H1 (cell line): ENCODE measurements at regions not wholly inside any gene's neighbourhood (a gene's known extent, or its start where the extent isn't known, plus 50 kb on each side); places are given as distances from the start of the nearest gene placed in this dataset.

ENCODE experiments used
- CTCF ChIA-PET: fragments of 300-600 bp; sonication (Branson Sonifier 250); formaldehyde crosslinking; loops from one replicate; lab custom pipeline; 2021; ENCODE audit not compliant: partially characterized antibody; lab: Charles Lee
- POLR2A ChIA-PET: fragments of 300-600 bp; sonication (Branson Sonifier 250); formaldehyde crosslinking; loops from one replicate; lab custom pipeline; 2021; ENCODE audit warnings: inconsistent platforms; ENCODE audit not compliant: partially characterized antibody; lab: Charles Lee
- DNase-seq, 2 experiments: peaks; one replicate each; pipeline versions ENCODE4 v3.0.0 to v3.0.0-alpha.2; 2010 to 2022; ENCODE audit warnings: low spot score in 2 of 2, low read depth in 1 of 2, mixed read lengths in 1 of 2
- FAIRE-seq: peaks from 2 replicates; lab custom pipeline; 2011; peaks lifted over from hg19 to GRCh38; lab: Jason Lieb, UNC
- H2AFZ ChIP-seq: 2 replicates; pipeline ENCODE4 v1.8.1; 2012; ENCODE audit warnings: low read length, inconsistent platforms
- H2AK5ac ChIP-seq: 2 replicates; pipeline ENCODE4 v1.6.1; 2013; ENCODE audit warnings: low read depth, low read length
- H2BK120ac ChIP-seq: replicated peaks from 2 replicates; pipeline ENCODE3; 2013; ENCODE audit warnings: low read depth, low read length, inconsistent platforms
- H2BK12ac ChIP-seq: 2 replicates; pipeline ENCODE4 v1.6.1; 2013; ENCODE audit warnings: low read depth, low read length
- H2BK15ac ChIP-seq: 2 replicates; pipeline ENCODE4 v1.6.1; 2013; ENCODE audit warnings: low read length
- H2BK20ac ChIP-seq: 2 replicates; pipeline ENCODE4 v1.6.1; 2013; ENCODE audit warnings: low read length
- H2BK5ac ChIP-seq: 2 replicates; pipeline ENCODE4 v1.6.1; 2013; ENCODE audit warnings: low read depth, low read length
- H3K14ac ChIP-seq: 2 replicates; pipeline ENCODE4 v1.6.1; 2013; ENCODE audit warnings: inconsistent platforms; ENCODE audit not compliant: insufficient read length
- H3K18ac ChIP-seq: 2 replicates; pipeline ENCODE4 v1.6.1; 2013; ENCODE audit warnings: low read length; ENCODE audit errors: extremely low read depth
- H3K23ac ChIP-seq: 2 replicates; pipeline ENCODE4 v1.6.1; 2013; ENCODE audit warnings: inconsistent platforms; ENCODE audit not compliant: insufficient read length
- H3K23me2 ChIP-seq: 2 replicates; pipeline ENCODE4 v1.6.1; 2013; ENCODE audit warnings: low read depth, low read length
- H3K27ac ChIP-seq: 2 replicates; pipeline ENCODE4 v1.6.1; 2011; ENCODE audit warnings: low read depth, low read length, inconsistent platforms
- H3K27me3 ChIP-seq, 4 experiments: replicated peaks in 1 of 4; 1 replicate in 1 of 4; 2 replicates in 3 of 4; pipeline versions ENCODE4 v1.6.1 to v1.8.1; 2011 to 2013; ENCODE audit warnings: low read length in 3 of 4, mild to moderate bottlenecking in 3 of 4, inconsistent platforms in 2 of 4, mixed read lengths in 2 of 4, moderate library complexity in 1 of 4; ENCODE audit not compliant: control insufficient read depth in 3 of 4, insufficient read depth in 3 of 4; ENCODE audit errors: extremely low read depth in 1 of 4
- H3K36me3 ChIP-seq, 4 experiments: 2 replicates each; pipeline versions ENCODE4 v1.6.1 to v1.8.1; 2011 to 2013; ENCODE audit warnings: mild to moderate bottlenecking in 4 of 4, low read length in 3 of 4, moderate library complexity in 2 of 4, control low read depth in 1 of 4, inconsistent platforms in 1 of 4; ENCODE audit not compliant: insufficient read depth in 4 of 4, control insufficient read depth in 2 of 4
- H3K4ac ChIP-seq: replicated peaks from 2 replicates; pipeline ENCODE3; 2013; ENCODE audit warnings: low read length, low read depth, mixed read lengths, inconsistent platforms; ENCODE audit not compliant: insufficient read length
- H3K4me1 ChIP-seq, 4 experiments: replicated peaks in 1 of 4; 1 replicate in 1 of 4; 2 replicates in 3 of 4; pipeline versions ENCODE4 v1.6.1 to v1.8.1; 2011 to 2013; ENCODE audit warnings: low read length in 3 of 4, inconsistent platforms in 2 of 4, mixed read lengths in 1 of 4; ENCODE audit not compliant: insufficient read depth in 4 of 4, control insufficient read depth in 3 of 4
- H3K4me2 ChIP-seq, 2 experiments: 2 replicates each; pipeline versions ENCODE4 v1.6.1 to v1.8.1; 2011 to 2013; ENCODE audit warnings: low read depth in 2 of 2, low read length in 2 of 2, control low read depth in 1 of 2, inconsistent platforms in 1 of 2, mild to moderate bottlenecking in 1 of 2; ENCODE audit not compliant: insufficient read depth in 1 of 2
- H3K4me3 ChIP-seq, 4 experiments: fragments of 200-600, 300-600 bp in 1 of 4; sonication (generic), shearing (Covaris generic), sonication (Bioruptor Twin) in 1 of 4; 2 replicates each; pipeline versions ENCODE4 v1.5.1 to v1.8.1; 2011 to 2016; ENCODE audit warnings: low read length in 4 of 4, low read depth in 3 of 4, control low read depth in 2 of 4, inconsistent platforms in 2 of 4, mild to moderate bottlenecking in 2 of 4, mixed read lengths in 1 of 4, moderate library complexity in 1 of 4; ENCODE audit not compliant: insufficient read depth in 2 of 4; ENCODE audit errors: extremely low read depth in 1 of 4
- H3K56ac ChIP-seq: replicated peaks from 2 replicates; pipeline ENCODE3; 2013; ENCODE audit warnings: low read depth, mild to moderate bottlenecking, mixed read lengths, low read length, inconsistent platforms; ENCODE audit not compliant: insufficient read length
- H3K79me1 ChIP-seq: 2 replicates; pipeline ENCODE4 v1.6.1; 2013; ENCODE audit warnings: low read depth, low read length, control low read depth
- H3K79me2 ChIP-seq, 2 experiments: 2 replicates each; pipeline versions ENCODE4 v1.6.1 to v1.8.1; 2012 to 2013; ENCODE audit warnings: low read length in 2 of 2, mild to moderate bottlenecking in 2 of 2, inconsistent platforms in 1 of 2; ENCODE audit not compliant: insufficient read depth in 2 of 2, control insufficient read depth in 1 of 2
- H3K9ac ChIP-seq, 4 experiments: replicated peaks in 1 of 4; 1 replicate in 1 of 4; 2 replicates in 3 of 4; pipeline versions ENCODE4 v1.6.1 to v1.8.1; 2011 to 2013; ENCODE audit warnings: low read depth in 3 of 4, low read length in 3 of 4, control low read depth in 2 of 4, mild to moderate bottlenecking in 2 of 4, moderate library complexity in 2 of 4, inconsistent platforms in 1 of 4; ENCODE audit errors: extremely low read depth in 1 of 4
- H3K9me3 ChIP-seq, 2 experiments: 2 replicates each; pipeline versions ENCODE4 v1.6.1 to v1.8.1; 2012 to 2013; ENCODE audit warnings: mild to moderate bottlenecking in 2 of 2, moderate library complexity in 2 of 2, control low read depth in 1 of 2, inconsistent platforms in 1 of 2, low read depth in 1 of 2, low read length in 1 of 2, mixed read lengths in 1 of 2; ENCODE audit not compliant: insufficient read depth in 2 of 2
- H4K20me1 ChIP-seq, 2 experiments: replicated peaks in 1 of 2; 2 replicates each; pipeline versions ENCODE3 to v1.8.1; 2011 to 2013; ENCODE audit warnings: inconsistent platforms in 2 of 2, low read length in 2 of 2, mild to moderate bottlenecking in 1 of 2; ENCODE audit not compliant: insufficient read depth in 2 of 2, control insufficient read depth in 1 of 2
- H4K5ac ChIP-seq: 2 replicates; pipeline ENCODE4 v1.6.1; 2013; ENCODE audit warnings: low read length, low read depth, mixed read lengths, inconsistent platforms; ENCODE audit not compliant: insufficient read length
- H4K8ac ChIP-seq: 2 replicates; pipeline ENCODE4 v1.8.0; 2013; ENCODE audit warnings: mild to moderate bottlenecking, moderate library complexity, low read length, inconsistent platforms; ENCODE audit not compliant: insufficient read depth; ENCODE audit errors: extremely low read depth
- H4K91ac ChIP-seq: replicated peaks from 2 replicates; pipeline ENCODE3; 2013; ENCODE audit warnings: low read length, mixed read lengths, inconsistent platforms; ENCODE audit not compliant: insufficient read length
- BACH1 ChIP-seq: IDR thresholded peaks from 2 replicates; pipeline ENCODE4 v1.6.1; 2012; ENCODE audit warnings: low read length, improper control_type of control experiment
- HDAC6 ChIP-seq: IDR thresholded peaks from one replicate; pipeline ENCODE4 v1.7.1; 2012; ENCODE audit warnings: low read depth, mild to moderate bottlenecking, inconsistent platforms, low read length, moderate library complexity
- JUN ChIP-seq: IDR thresholded peaks from 2 replicates; pipeline ENCODE4 v1.6.1; 2011; ENCODE audit warnings: low read depth, mild to moderate bottlenecking, improper control_type of control experiment, low read length
- NANOG ChIP-seq: IDR thresholded peaks from 2 replicates; pipeline ENCODE4 v1.6.1; 2011; ENCODE audit warnings: low read length, low read depth, mild to moderate bottlenecking, inconsistent platforms; ENCODE audit not compliant: insufficient read depth, poor library complexity, severe bottlenecking
- RFX5 ChIP-seq: IDR thresholded peaks from 2 replicates; pipeline ENCODE4 v1.6.1; 2011; ENCODE audit warnings: low read depth, low read length, improper control_type of control experiment, borderline replicate concordance
- SIN3A ChIP-seq, 2 experiments: IDR thresholded peaks in 1 of 2; conservative IDR thresholded peaks in 1 of 2; 2 replicates each; pipeline ENCODE4 v1.6.1; 2011 to 2012; ENCODE audit warnings: low read length in 2 of 2, improper control_type of control experiment in 1 of 2, low read depth in 1 of 2, mild to moderate bottlenecking in 1 of 2
- SIX5 ChIP-seq: IDR thresholded peaks from 2 replicates; pipeline ENCODE4 v1.6.1; 2011; ENCODE audit warnings: mild to moderate bottlenecking, low read depth, low read length
- SP4 ChIP-seq: IDR thresholded peaks from 2 replicates; pipeline ENCODE4 v1.6.1; 2012; ENCODE audit warnings: low read length, inconsistent platforms
- SRF ChIP-seq: IDR thresholded peaks from 2 replicates; pipeline ENCODE4 v1.6.1; 2011; ENCODE audit warnings: mild to moderate bottlenecking, low read depth, low read length, moderate library complexity
- YY1 ChIP-seq: IDR thresholded peaks from 2 replicates; pipeline ENCODE4 v1.6.1; 2011; ENCODE audit warnings: low read depth, mild to moderate bottlenecking, low read length
- WGBS, 2 experiments: shearing (Covaris generic) in 1 of 2; methylation state at CpG; one replicate each; pipeline versions ENCODE4 v1.1.6 to v1.1.7; 2013 to 2015; ENCODE audit warnings: low lambda C conversion rate in 2 of 2, mixed read lengths in 2 of 2, inconsistent platforms in 1 of 2, low coverage in 1 of 2, missing lambda C conversion rate in 1 of 2; ENCODE audit not compliant: insufficient replicate concordance in 2 of 2, insufficient coverage in 1 of 2, insufficient read length in 1 of 2; ENCODE audit errors: extremely low coverage in 1 of 2, missing lambda C conversion rate in 1 of 2; 5-methylcytosine and 5-hydroxymethylcytosine counted together

DNA sequence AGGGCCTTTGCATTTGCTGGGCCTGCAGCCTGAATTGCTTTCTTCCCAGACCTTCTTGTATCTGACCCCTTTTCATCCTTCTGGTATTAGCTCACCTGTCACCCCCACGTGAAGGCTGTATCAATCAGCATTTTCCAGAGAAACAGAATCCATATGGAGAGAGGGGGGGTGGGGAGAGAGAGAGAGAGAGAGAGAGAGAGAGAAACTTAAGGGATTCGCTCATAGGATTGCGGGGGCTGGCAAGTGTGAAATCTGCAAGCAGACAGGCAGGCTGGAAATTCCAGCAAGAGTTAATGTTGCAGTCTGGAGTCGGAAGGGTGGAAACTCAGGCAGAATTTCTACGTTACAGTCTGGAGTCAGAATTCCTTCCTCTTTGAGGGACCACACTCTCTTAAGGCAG is 410.7 kb upstream of the SULF2 start:
- 72% methylated on average over 5 of the region's 5 CpGs; no CpG with 5 or more reads in 1 of the 2 experiments for WGBS, 2 experiments
- H3K79me2 ChIP-seq, result no peaks in the 10 kb centered on the region
- H3K9ac ChIP-seq, result no peak overlapping the region; a peak in 1 of 7 replicates
- no peak overlapping the region for H3K56ac ChIP-seq
- H2BK20ac ChIP-seq, result no peak overlapping the region
- no peak overlapping the region for H2AFZ ChIP-seq
- no peaks in the 10 kb centered on the region for H4K20me1 ChIP-seq
- H2BK5ac ChIP-seq, result no peak overlapping the region
- no peak overlapping the region for H2BK120ac ChIP-seq
- H3K4me3 ChIP-seq, result no peak overlapping the region
- peaks cover 0 to 2% (median 0%) of the 10 kb centered on the region in 4 experiments; a peak in 1 of 7 replicates for H3K4me1 ChIP-seq
- 0 out of 2 replicates have a peak overlapping the region, but pooled peaks have one; percentile 32 for H3K18ac ChIP-seq
- H2AK5ac ChIP-seq, result no peak overlapping the region
- no peak overlapping the region for H4K5ac ChIP-seq
- H4K8ac ChIP-seq, result no peak overlapping the region
- no peaks in the 10 kb centered on the region for H3K27me3 ChIP-seq
- no peaks in the 10 kb centered on the region for H3K36me3 ChIP-seq
- ChIA-PET CTCF (no interaction called here), POLR2A (no interaction called here)
- H3K79me1 ChIP-seq, result no peaks in the 10 kb centered on the region
- no peak overlapping the region for H2BK12ac ChIP-seq
- no peaks in the 10 kb centered on the region for H3K23me2 ChIP-seq
- FAIRE-seq, result no peak
- no peak overlapping the region for H4K91ac ChIP-seq
- H3K14ac ChIP-seq, result no peak overlapping the region
- H3K9me3 ChIP-seq, result 0 out of 4 replicates have a peak, but pooled peaks cover 0 to 2% of the 10 kb centered on the region in 2 experiments
- H3K4ac ChIP-seq, result no peak overlapping the region
- no peak for DNase-seq
- H3K23ac ChIP-seq, result no peak overlapping the region
- H3K4me2 ChIP-seq, result no peak overlapping the region
- H2BK15ac ChIP-seq, result no peak overlapping the region
- no peak overlapping the region for H3K27ac ChIP-seq
- TF ChIP-seq YY1, result no peak
- no peak for TF ChIP-seq JUN
- TF ChIP-seq RFX5, result no peak
- no peak for TF ChIP-seq SP4
- TF ChIP-seq BACH1, result no peak
- TF ChIP-seq HDAC6, result no peak
- no peak for TF ChIP-seq SIN3A (conservative IDR thresholded peaks at IDR 0.05 in 1 of 2, IDR thresholded peaks at IDR 0.05 in 1 of 2; ENCODE audit: low read depth in 1 of 2, low read length in 2 of 2)
- no peak for TF ChIP-seq SIX5
- no peak for TF ChIP-seq SRF
- no peak for TF ChIP-seq NANOG
